GM19463 (cell line): ENCODE measurements at regions not wholly inside any gene's neighbourhood (a gene's known extent, or its start where the extent isn't known, plus 50 kb on each side); places are given as distances from the start of the nearest gene placed in this dataset.

ENCODE experiments used
- ATAC-seq: cut with Tn5 transposase; IDR thresholded peaks from one replicate; pipeline ENCODE4 v1.9.1; 2021; ENCODE audit warnings: mild to moderate bottlenecking, moderate library complexity; ENCODE audit not compliant: unreplicated experiment

- no peak for ATAC-seq
Observed at GRCh38 chr12:132395908-132396305, 66.5 kb upstream of the GALNT9 start.

GRCh38 chr12:132395192-132395907, 66.0 kb upstream of the GALNT9 start:
- no peak for ATAC-seq

- no peak for ATAC-seq
Observed at GRCh38 chr12:132393991-132394949, 64.9 kb upstream of the GALNT9 start.

- no peak for ATAC-seq
Observed at GRCh38 chr12:132393245-132393795, 63.9 kb upstream of the GALNT9 start.

GRCh38 chr12:132392389-132393244, 63.2 kb upstream of the GALNT9 start:
- no peak for ATAC-seq

GRCh38 chr12:132391326-132392041, 62.1 kb upstream of the GALNT9 start:
- no peak for ATAC-seq

- no peak for ATAC-seq
Observed at GRCh38 chr12:132390287-132391076, 61.1 kb upstream of the GALNT9 start.

GRCh38 chr12:132389526-132390286, 60.3 kb upstream of the GALNT9 start:
- ATAC-seq, result no peak

GRCh38 chr12:132389026-132389425, 59.6 kb upstream of the GALNT9 start:
- no peak for ATAC-seq

- no peak for ATAC-seq
Observed at GRCh38 chr12:132388379-132389015, 59.1 kb upstream of the GALNT9 start.

- ATAC-seq, result no peak
Observed at GRCh38 chr12:132386926-132387497, 57.6 kb upstream of the GALNT9 start.

- ATAC-seq, result no peak
Observed at GRCh38 chr12:132385923-132386751, 56.7 kb upstream of the GALNT9 start.

GRCh38 chr12:132384916-132385774, 55.8 kb upstream of the GALNT9 start:
- ATAC-seq, result no peak

GRCh38 chr12:132380641-132381040, 51.3 kb upstream of the GALNT9 start:
- ATAC-seq, result no peak

- no peak for ATAC-seq
Observed at GRCh38 chr12:132379996-132380395, 50.6 kb upstream of the GALNT9 start.

- ATAC-seq, result no peak
Observed at GRCh38 chr12:132379576-132379975, 50.2 kb upstream of the GALNT9 start.
